GM19372 (cell line): ENCODE measurements at regions not wholly inside any gene's neighbourhood (a gene's known extent, or its start where the extent isn't known, plus 50 kb on each side); places are given as distances from the start of the nearest gene placed in this dataset.
A peak's percentile ranks its signal among the peaks of the same experiment; 100 is the strongest.

Source experiments
- ATAC-seq: cut with Tn5 transposase; IDR thresholded peaks from one replicate; pipeline ENCODE4 v1.9.1; 2021; ENCODE audit warnings: mild to moderate bottlenecking, low read depth, moderate library complexity; ENCODE audit not compliant: unreplicated experiment

DNA sequence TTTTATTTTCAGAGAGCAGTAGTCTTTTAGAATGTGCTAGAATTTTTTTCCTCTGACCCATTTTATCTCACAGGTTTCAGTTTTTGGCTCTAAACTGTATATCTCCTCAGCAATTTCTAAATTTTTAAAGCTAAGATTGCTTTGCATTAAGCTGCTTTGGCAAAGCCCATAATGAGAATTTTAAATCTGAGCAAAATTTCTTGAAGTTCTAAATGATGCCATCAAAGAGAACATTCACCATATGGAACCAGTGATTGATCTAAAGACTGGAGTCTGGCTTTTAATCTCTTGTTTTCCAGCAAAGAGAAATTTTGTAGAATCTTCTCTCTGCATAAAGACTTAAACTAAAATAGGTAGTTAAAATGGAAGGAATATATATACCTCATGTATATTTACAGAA is 313.6 kb downstream of the TBC1D32 start:
- no peak for ATAC-seq

DNA sequence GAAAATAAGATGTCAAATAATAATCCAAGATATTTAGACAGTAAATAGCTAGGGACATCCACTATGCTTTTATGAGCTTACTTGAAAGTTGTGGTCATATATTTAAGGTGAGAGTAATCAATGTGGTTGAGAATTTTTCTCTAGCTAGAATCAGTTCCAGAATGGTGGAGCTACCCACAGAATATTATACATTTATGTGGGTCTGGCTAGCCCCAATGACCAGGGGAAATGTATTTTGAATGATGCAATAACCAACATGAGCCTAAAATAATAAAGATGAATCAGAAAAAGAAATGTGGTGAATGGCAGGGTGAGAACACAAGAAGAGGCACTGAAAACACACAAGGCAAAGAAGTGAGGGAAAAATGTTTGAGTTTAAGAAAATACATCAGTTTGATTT is 325.7 kb downstream of the TBC1D32 start:
- ATAC-seq = no peak

DNA sequence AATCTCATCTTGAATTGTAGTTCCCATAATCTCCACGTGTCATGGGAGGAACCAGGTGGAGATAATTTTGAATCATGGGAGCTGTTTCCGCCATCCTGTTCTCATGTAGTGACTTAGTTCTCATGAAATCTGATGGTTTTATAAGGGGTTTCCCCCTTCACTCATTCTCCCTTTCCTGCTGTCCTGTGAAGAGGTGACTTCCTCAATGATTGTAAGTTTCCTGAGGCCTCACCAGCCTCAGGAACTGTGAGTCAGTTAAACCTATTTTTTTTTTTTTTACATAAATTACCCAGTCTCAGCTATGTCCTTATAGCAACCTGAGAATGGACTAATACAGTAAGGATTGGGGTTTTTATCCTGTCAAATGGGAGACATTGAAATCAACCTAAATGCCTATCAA is 328.3 kb downstream of the TBC1D32 start:
- ATAC-seq = no peak

DNA sequence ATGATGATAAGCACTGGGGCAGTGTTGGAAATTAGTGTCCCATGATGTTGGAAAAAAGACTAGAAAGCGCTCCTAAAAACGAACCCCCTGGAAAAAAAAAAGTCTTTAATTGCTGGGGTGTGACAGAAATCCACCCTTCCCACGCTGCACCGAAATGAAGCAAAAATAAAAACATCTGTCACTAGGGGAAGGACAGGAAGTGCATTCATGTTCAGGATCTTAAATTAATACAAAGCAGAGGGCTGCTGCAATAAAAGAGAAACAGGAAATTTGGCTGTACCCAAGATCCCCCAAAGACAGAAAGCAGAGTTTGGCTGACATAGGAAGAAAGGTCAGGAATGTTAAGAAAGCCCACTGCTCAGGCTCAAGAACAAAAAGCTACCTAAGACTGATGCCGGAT is 333.9 kb downstream of the TBC1D32 start:
- no peak for ATAC-seq

DNA sequence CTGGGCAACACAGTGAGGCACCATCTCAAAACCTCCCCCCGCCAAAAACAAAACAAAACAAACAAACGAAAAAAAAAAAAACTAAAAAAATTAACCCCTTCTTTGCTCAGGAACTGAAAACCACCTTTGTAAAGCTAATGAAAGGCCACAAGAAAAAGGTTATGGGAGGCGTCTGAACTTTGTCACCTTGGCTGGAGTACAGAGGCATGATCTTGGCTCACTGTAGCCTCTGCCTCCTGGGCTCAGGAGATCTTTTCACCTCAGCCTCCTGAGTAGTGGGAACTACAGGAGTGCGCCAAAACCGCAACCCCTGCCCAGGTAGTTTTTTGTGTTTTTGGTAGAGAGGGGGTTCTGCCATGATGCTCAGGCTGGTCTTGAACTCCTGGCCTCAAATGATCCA is 337.9 kb downstream of the TBC1D32 start:
- no peak for ATAC-seq

DNA sequence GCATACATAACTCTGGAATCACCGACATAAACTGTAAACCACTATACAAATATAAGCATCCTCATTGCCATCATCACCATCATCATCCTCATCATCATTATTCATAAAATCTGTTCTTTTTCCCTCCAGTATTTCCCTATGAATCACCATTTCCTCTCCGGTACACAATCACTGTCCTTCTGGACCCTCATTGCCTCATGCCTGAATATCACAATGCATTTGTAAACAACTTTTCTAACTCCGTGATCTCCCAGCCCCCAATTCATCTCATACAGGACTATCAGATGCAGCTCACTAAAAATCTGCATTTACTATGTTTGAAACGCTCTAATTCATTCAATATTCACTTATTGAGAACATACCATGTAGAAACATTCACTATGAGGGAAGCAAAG is 339.7 kb downstream of the TBC1D32 start:
- no peak for ATAC-seq

DNA sequence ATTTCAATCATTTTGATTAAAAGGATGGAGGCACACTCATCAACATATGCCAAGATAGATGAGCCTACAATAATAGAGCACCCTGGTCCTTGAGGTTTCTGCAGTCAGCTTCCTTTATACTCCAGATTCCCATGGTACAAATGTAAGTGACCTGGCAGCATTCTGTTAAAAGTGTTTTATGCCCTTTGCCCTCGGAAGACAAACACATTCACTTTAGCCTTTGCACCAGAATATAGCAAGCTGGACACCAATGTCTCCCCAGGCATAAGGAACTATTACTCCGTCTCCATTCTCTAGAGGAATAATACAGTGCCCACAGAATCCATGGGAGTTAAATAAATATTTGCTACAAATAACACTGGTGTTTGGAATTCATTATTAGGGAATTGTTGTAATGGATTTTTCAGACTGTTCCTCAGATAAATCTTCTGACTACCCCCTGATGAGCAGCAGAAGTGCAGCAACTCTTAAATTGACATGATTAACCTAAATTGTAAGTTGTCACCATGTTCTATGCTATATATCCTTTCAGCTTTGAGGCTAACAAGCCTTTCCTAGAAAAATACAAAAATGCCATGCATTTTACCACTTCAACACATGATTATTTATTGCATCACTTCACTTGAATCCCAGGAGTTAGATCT is 340.2 kb downstream of the TBC1D32 start:
- no peak for ATAC-seq

DNA sequence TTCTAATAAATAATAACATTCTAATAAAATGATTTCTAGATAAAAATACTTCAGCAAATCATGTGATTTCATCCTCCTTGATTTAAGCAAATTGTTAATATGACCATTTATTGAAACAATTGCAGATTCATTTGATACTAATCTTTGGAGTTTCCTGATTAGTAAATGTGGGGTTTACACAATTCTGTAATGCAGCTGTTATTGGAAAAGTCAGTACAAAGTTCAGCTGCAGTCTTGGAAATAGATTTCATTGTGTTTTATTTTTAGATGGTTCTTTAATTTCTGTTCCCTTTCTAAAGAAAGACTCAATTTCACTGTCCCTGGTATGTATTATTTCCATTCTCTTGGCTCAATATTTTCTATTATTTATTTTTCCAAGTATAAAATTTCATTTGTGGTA is 342.0 kb downstream of the TBC1D32 start:
- ATAC-seq = no peak

DNA sequence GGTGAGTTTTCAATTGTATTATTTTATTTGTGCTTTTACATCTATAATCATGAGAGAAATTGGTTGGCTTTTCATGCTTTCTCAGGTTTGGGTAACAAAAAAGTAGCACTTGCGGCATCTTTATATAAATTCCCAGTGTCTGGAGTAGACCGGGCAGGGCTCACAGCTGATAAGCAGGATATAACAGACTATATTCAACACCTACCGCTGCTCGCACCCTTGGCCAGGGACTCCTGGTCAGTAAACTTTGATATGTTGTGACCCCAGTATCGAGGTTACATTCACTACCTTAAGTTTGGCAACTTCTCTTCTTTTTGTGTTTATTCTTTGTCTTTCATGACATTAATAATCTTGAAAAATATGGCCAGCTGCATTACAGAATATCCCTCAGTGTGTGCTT is 343.4 kb downstream of the TBC1D32 start:
- no peak for ATAC-seq

DNA sequence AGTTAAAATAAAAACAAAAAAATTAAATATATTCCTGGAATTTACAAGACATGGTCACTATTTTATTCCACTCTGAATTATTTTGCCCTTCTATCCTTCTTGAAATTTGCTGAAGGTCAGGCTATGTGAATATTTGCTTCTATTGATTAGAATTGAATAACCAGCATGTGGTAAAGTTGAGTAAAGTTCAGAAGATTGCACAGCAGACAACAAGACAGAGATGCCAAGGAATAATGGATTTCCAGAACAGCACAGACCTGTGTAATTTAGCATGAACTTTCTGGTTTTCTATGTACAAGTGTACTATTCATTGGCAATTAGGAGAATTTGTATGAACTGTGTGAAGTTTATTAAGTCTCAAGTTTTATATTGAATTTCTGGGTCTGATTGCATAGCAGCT is 352.4 kb downstream of the TBC1D32 start:
- ATAC-seq = no peak

DNA sequence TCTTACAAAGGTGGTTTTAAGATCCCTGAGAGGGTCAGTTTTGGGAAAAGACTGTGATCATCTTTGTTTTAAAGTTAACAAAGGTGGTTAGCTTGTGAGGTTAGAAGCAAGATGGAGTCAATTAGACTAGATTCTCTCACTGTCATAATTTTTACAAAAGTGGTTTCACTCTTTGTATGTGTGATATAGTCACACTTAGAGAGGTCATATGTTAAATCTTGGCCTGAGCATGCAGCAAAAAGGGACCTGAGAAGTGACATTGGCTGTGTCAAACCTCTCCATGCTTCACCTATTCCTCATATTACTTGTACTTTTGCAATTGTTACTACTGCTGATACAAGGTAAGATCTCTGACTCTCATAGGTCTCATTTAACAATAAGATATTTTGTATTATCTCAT is 368.0 kb downstream of the TBC1D32 start:
- no peak for ATAC-seq

DNA sequence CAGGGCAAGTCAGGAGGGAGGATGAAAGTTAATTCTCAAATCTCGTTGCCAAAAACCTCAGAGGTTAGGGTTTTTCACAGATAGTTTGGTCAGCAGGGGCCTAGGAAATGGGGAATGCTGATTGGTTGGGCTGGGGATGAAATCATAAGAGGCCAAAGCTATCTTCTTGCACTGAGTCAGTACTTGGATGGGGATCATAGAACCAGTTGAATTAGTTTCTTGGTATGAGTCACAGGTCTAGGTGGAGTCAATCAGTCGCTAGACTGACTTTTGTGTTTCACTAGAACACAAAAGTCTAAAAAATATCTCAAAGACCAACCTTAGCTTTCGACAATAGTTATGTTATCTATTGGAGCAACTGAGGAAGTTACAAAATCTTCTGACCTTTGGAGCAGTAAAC is 368.5 kb downstream of the TBC1D32 start:
- no peak for ATAC-seq

DNA sequence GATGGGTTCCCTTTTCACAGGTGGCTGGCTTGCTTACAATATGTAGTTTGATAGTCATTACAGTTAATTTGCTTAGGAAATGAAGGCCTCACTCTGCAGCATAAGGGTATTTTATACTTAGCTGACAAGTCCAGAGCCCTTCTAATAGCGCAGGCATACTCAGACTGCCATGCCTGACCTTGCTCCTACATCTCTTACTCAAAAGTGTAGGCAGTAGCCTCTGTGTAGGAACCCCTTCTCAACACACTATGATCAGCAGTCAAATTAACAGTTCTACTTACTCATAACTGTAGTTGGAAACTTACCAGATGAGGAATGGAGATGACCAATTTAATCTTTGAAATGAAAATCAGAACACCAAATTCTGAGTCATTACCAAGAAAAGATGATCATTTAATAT is 373.5 kb downstream of the TBC1D32 start:
- no peak for ATAC-seq

DNA sequence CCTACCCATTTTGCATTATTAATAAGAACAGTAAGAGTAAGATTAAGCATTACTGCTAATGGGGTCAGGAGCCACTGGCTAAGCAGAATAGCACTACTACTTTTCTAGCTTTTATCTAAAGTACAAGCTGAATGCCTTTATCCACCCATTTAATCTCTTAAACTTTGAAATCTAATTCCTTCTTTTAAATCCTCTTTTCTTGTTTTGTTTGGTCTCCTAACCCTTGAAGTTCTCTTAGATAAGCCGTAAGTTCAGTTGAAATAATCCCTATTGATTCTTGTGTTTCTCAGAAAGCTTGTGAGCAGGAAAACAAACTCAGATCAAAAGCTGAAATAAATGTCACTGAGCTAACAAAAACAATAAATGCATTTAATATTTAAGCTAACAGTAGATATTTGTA is 380.2 kb downstream of the TBC1D32 start:
- no peak for ATAC-seq

DNA sequence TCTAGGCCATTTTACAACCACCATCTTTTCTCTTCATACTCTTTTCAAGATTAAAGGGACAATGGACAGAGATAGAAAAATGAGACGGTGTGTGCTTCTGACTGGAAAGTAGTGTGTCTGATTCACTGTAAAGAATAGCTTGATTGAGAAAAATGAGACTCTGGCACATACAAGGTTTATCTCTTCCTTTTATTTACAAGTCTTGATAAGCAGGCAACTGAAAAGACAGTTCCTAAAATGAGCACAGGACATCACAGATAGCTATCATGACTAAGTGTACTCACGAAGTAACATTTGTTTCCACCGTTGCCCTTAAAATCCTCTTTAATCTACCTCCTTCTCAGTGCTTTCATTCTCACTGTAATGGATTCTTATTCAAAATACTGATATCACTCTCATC is 383.0 kb downstream of the TBC1D32 start:
- no peak for ATAC-seq

DNA sequence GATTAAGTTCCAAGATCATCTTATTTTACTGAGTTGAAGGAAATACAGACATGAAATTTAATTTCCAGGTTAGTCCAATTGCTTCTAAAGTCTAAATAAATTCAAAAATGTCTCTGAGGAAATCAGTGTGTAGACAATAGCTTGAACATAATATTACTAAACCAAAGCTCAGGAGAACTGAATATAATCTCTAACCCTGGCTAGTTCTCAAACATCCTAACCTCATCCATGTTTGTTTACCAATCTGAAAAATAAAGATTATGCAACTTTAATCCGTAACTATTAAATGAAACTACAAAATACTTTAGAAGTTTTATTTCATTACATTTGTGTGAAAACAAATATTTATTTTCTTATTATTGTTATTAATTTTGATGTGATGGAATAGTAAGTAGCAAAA is 387.2 kb downstream of the TBC1D32 start:
- ATAC-seq = no peak

DNA sequence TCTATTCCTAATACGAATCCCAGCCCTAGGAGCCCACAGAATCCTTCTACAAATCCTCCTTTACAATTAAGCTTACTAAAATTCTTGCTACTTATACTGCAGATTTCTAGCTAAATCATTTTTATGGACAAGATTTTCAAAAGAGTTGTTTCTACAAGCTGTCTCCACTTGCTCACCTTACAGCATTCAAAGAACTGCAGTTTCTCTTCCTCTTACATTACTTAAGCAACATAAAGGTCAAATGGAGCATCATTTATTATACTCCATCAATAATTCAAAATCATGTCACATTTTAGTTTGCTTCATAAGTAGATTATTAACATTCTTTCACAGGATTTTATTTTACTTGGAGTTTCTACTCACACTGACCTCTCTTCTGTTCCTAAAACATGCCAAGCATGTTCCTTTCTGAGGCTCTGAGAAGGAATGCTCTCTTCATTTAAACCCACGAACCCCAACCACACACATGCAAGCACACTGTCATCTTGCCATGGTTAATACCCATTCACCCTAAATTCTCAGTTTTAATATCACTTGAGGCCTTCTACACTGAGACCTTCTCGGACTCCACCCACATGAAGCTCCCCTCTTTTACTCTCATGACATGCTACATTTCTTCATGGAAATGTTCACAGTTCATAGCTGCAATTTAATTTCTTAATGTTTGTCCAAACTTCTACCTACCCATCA is 388.2 kb downstream of the TBC1D32 start:
- ATAC-seq = no peak

DNA sequence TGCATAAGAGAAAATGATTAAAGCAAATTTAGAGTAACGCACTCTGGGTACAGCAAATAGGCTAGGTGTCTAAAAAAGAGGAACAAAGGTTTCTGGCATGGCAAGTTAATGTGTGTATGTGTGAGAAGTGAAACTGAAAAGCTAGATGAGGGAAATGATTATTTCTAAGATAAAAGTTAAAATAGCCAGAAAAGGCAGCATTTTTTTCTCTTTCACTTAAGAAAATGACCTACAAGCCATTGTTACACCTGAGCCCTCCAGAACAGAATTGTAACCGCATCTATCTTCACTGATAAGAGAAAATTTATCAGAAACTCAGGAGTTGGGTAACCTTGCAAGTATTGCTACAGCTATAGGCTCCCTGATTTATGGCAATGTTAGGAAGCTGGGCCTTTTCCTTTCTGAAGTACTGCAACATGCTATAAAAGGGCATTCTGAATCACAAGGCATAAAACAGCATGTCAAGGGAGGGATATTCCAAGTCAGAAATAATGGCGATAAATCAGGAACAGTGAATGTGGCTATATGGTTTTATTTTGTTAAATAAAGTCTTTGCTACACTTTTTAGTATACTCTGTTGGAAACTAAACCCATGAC is 395.3 kb downstream of the TBC1D32 start:
- ATAC-seq = peak; percentile 97

DNA sequence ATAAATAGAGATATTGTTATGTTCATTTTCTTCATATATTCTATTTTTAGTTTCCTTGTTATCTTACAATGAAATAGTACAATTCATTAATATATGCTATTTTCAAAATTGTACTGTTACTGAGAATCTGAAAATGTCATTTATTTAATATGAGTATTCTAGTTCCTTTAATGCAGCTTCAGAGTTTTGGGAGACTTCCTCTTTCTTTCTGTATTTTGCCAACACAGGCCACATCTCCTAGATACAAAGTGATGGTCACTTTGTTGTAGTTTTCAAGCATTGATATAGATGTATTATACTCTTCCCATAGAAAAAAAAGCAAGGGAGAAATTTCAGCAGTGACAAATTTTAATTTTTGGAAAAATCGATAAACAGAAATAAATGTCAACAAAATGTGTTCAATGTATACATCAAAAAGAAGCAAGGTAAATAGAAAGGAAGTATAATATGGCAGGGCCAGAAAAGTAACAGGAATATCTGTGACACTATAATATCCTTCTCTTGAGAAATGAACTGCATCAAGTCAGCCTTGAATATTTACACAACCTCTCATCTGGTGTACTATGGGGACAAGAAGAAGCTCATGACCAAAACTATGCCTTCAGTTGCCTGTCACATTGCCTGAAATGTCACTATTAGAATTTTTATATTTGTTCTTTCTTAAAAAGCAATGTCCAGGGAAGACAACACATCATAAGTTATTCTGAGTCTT is 396.0 kb downstream of the TBC1D32 start:
- ATAC-seq = peak; percentile 35

DNA sequence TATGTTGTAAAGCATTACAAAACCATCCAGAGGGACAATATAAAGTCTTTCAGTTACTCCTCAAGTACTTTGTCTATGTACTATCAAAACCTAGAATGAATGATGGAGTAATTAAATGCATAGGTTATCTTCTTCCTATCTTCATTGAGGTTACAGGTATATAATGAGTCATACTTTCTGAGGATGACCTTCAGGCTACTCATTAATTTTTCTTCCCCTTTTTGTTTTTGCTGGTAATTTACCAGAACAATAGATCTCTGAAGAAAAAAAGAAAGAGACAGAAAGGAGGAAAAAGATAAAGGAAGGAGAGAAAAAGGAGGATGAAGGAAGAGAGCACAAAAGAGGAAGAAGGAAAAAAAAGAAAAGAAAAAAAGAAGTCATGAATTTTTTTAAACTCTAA is 398.4 kb downstream of the TBC1D32 start:
- ATAC-seq = no peak

DNA sequence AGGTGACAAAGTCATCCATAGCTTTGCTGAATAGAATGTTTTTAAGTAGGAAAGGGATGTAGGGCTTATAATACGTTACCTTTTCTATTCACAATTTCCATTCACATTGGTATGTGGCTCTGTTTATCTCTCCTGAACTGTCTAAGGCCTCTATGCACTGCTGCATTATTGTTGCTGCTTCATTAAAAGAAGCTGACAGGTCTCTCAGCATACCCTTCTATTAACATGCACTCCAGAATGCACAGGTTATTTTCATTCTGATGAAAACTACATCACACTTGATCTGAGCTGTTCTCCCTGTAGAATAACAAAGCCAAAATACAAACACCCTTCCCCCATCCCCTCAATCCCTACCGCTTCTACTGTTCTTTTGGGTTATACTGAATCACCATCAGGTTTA is 399.3 kb downstream of the TBC1D32 start:
- no peak for ATAC-seq
